GM18520 (cell line): ENCODE measurements at regions not wholly inside any gene's neighbourhood (a gene's known extent, or its start where the extent isn't known, plus 50 kb on each side); places are given as distances from the start of the nearest gene placed in this dataset.

ENCODE experiments used
- ATAC-seq: cut with Tn5 transposase; IDR thresholded peaks from one replicate; pipeline ENCODE4 v1.9.1; 2021; ENCODE audit not compliant: unreplicated experiment

- no peak for ATAC-seq
These were observed 90.1 kb downstream of the ERCC5 start for GRCh38 chr13:102935896-102936321.

GRCh38 chr13:102933523-102933922, 87.7 kb downstream of the ERCC5 start:
- ATAC-seq = no peak

GRCh38 chr13:102933122-102933521, 87.3 kb downstream of the ERCC5 start:
- no peak for ATAC-seq

GRCh38 chr13:102932331-102932730, 86.5 kb downstream of the ERCC5 start:
- no peak for ATAC-seq

GRCh38 chr13:102930566-102930965, 84.7 kb downstream of the ERCC5 start:
- ATAC-seq = no peak

GRCh38 chr13:102928941-102929675, 83.3 kb downstream of the ERCC5 start:
- ATAC-seq = no peak
